Peyer's patch (tissue), 4 donors: ENCODE measurements at regions not wholly inside any gene's neighbourhood (a gene's known extent, or its start where the extent isn't known, plus 50 kb on each side); places are given as distances from the start of the nearest gene placed in this dataset.
"Not testable (repeated sequence)": the region's sequence is repeated elsewhere in the genome, so short reads cannot be mapped to it uniquely, and the experiment has no call there.

Experiments used
- DNase-seq, 3 donors: peaks; one replicate each; pipeline ENCODE4 v3.0.0-alpha.2; 2017 to 2019
- H3K27ac ChIP-seq, 4 donors: fragments of 200-600 bp; sonication (generic); one replicate each; pipeline ENCODE4 v1.5.1; 2016 to 2019
- H3K27me3 ChIP-seq, 2 donors: fragments of 200-600 bp; sonication (generic); one replicate each; pipeline ENCODE4 v1.5.1; 2019
- H3K36me3 ChIP-seq, 3 donors: fragments of 200-600 bp; sonication (generic); one replicate each; pipeline ENCODE4 v1.5.1; 2016 to 2019
- H3K4me1 ChIP-seq, 4 donors: fragments of 200-600 bp; sonication (generic); one replicate each; pipeline ENCODE4 v1.5.1; 2016 to 2019
- H3K4me3 ChIP-seq, 4 donors: fragments of 200-600 bp; sonication (generic); 1 replicate in 3 of 4; 2 replicates in 1 of 4; pipeline ENCODE4 v1.5.1; 2016 to 2019; ENCODE audit warnings: mild to moderate bottlenecking in 1 of 4
- H3K9me3 ChIP-seq, 4 donors: fragments of 200-600 bp; sonication (generic); one replicate each; pipeline ENCODE4 v1.5.1; 2016 to 2019; ENCODE audit warnings: mild to moderate bottlenecking in 1 of 4
- CTCF ChIP-seq, 6 experiments: fragments of 450-650 bp in 4 of 6; fragments of 200-600 bp in 2 of 6; sonication (generic) in 1 of 6; IDR thresholded peaks; one replicate each; pipeline ENCODE4 v1.5.1; 2017 to 2019; ENCODE audit warnings: antibody characterized with exemption in 6 of 6, mild to moderate bottlenecking in 3 of 6, moderate library complexity in 1 of 6
- POLR2A ChIP-seq, 2 donors: fragments of 450-650 bp; IDR thresholded peaks; one replicate each; pipeline ENCODE4 v1.5.1; 2017; ENCODE audit warnings: antibody characterized with exemption in 2 of 2, mild to moderate bottlenecking in 2 of 2, moderate library complexity in 2 of 2

DNA sequence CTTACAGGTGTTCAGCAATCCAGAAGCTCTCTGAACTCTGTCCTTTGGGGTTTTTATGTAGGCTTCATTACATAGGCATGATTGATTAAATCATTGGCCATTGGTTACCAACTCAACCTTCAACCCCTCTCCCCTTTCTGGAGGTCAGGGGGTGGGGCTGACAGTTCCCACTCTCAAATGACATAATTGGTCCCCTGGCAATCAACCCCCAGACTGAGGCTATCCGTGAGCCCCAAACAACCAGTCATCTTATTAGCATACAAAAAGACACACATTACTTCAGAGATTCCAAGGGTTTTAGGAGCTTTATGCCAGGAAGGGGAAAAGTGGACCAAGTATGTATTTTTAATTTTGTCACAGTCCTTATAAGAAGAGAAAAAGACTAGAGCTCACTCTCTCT lies 92.1 kb downstream of the ZNF467 start:
- Histone ChIP-seq H3K9me3 (no peaks in the 10 kb centered on the region), H3K36me3 (no peaks in the 10 kb centered on the region), H3K4me3 (no peak overlapping the region), H3K4me1 (no peaks in the 10 kb centered on the region), H3K27me3 (no peaks in the 10 kb centered on the region), H3K27ac (no peak overlapping the region)
- DNase-seq, result no peak
- TF ChIP-seq POLR2A (IDR thresholded peaks at IDR 0.05) (no peak), CTCF (IDR thresholded peaks at IDR 0.05) (no peak)

- DNase-seq, result no peak
- Histone ChIP-seq H3K27ac (no peak overlapping the region), H3K4me3 (no peak overlapping the region), H3K9me3 (no peaks in the 10 kb centered on the region), H3K27me3 (no peaks in the 10 kb centered on the region), H3K4me1 (no peaks in the 10 kb centered on the region), H3K36me3 (no peaks in the 10 kb centered on the region)
- TF ChIP-seq CTCF (IDR thresholded peaks at IDR 0.05) (no peak), POLR2A (IDR thresholded peaks at IDR 0.05) (no peak)
Observed at GRCh38 chr7:149680331-149681025, 92.9 kb downstream of the ZNF467 start.

DNA sequence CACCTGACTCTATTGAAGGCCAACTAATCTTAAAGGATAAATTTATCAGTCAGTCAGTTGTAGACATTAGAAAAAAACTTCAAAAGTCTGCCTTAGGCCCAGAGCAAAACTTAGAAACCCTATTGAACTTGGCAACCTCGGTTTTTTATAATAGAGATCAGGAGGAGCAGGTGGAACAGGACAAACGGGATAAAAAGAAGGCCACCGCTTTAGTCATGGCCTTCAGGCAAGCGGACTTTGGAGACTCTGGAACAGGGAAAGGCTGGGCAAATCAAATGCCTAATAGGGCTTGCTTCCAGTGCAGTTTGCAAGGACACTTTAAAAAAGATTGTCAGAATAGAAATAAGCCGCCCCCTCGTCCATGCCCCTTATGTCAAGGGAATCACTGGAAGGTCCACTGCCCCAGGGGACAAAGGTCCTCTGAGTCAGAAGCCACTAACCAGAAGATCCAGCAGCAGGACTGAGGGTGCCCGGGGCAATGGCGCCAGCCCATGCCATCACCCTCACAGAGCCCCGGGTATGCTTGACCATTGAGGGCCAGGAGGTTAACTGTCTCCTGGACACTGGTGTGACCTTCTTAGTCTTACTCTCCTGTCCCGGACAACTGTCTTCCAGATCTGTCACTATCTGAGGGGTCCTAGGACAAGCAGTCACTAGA lies 98.5 kb downstream of the ZNF467 start:
- H3K27ac ChIP-seq, DNase-seq, H3K36me3 ChIP-seq: not testable (repeated sequence)

GRCh38 chr7:149673006-149673405 lies 100.4 kb downstream of the ZNF467 start:
- H3K4me1 ChIP-seq, result no peaks in the 10 kb centered on the region
- H3K4me3 ChIP-seq, result no peak overlapping the region
- H3K27me3 ChIP-seq, result no peaks in the 10 kb centered on the region
- no peak overlapping the region for H3K27ac ChIP-seq
- no peaks in the 10 kb centered on the region for H3K9me3 ChIP-seq
- no peak for DNase-seq
- TF ChIP-seq CTCF (IDR thresholded peaks at IDR 0.05) (no peak), POLR2A (IDR thresholded peaks at IDR 0.05) (no peak)
- no peaks in the 10 kb centered on the region for H3K36me3 ChIP-seq

More for the DNA sequence above, 98.5 kb downstream of the ZNF467 start:
- not testable (repeated sequence) for H3K27me3 ChIP-seq, H3K4me1 ChIP-seq, H3K4me3 ChIP-seq, H3K9me3 ChIP-seq

GRCh38 chr7:149670288-149670687 lies 103.1 kb downstream of the ZNF467 start:
- Histone ChIP-seq H3K4me1 (no peaks in the 10 kb centered on the region), H3K36me3 (no peaks in the 10 kb centered on the region), H3K27me3 (no peaks in the 10 kb centered on the region), H3K9me3 (no peaks in the 10 kb centered on the region), H3K27ac (no peak overlapping the region), H3K4me3 (no peak overlapping the region)
- no peak for TF ChIP-seq CTCF (IDR thresholded peaks at IDR 0.05)
- TF ChIP-seq POLR2A (IDR thresholded peaks at IDR 0.05), result no peak
- no peak for DNase-seq

DNA sequence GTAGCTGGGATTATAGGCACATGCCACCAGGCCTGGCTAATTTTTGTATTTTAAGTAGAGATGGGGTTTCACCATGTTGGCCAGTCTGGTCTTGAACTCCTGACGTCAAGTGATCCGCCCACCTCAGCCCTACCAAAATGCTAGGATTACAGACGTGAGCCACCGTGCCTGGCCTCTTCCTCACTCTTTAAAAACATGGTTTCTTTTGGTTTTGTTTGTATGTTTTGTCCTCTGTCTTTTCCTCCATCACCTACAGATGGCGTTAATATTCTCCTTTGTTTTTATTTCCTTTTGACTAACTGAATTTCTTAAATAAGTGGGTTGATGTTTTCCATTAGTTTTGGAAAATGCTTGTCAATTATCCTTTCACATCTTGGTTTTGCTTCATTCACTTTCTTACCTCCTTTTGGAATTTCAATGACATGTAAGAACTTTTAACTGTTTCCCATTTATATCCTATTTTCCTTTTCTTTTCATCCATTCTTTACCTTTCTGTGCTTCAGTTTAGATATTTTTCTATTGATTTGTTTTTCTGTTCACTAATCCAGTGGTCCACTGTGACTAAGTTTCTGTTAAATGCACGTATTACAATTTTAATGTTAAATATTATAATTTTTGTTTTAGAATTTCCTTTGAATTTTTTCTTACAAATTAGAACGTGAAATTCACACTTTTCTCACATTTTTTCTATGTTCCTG lies 104.1 kb downstream of the ZNF467 start:
- H3K9me3 ChIP-seq, result no peaks in the 10 kb centered on the region
- H3K27ac ChIP-seq, result no peak overlapping the region
- no peak overlapping the region for H3K4me3 ChIP-seq
- no peaks in the 10 kb centered on the region for H3K36me3 ChIP-seq
- no peak for DNase-seq
- TF ChIP-seq CTCF (IDR thresholded peaks at IDR 0.05) (peak in 4 of 6 experiments; percentile 19 to 34 (median 24)), POLR2A (IDR thresholded peaks at IDR 0.05) (no peak)
- H3K27me3 ChIP-seq, result no peaks in the 10 kb centered on the region
- no peaks in the 10 kb centered on the region for H3K4me1 ChIP-seq
